ENCODE measurements at regions not wholly inside any gene's neighbourhood (a gene's known extent, or its start where the extent isn't known, plus 50 kb on each side); places are given as distances from the start of the nearest gene placed in this dataset.

- no peak for DNase-seq (ENCODE audit: low read depth, low spot score)
- in situ Hi-C loops (cut with HindIII; ENCODE audit: low pct_unique_long_range_greater_than_20kb, low sequenced_read_pairs), result no loop called here
These were observed 256.5 kb upstream of the ZNF608 start for GRCh38 chr5:125002727-125003598.

DNA sequence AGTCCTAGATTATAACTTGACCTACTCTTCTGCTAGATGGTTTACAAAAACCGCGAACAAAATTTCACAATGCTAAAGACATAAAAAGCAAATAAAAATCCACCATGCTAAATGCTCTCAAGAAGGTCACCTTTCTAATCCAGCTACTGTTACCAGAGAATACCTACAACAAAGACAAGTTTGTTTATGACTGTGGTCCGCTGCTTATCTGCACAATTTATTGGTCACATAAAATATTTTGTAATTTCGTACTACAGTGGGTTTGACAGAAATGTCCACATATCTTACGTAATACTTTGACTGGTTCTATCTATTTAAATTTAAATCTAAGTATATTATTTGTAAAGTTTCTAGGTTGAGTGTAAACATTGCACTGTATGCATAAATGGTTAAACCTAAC lies 257.6 kb upstream of the ZNF608 start:
- no peak for DNase-seq (ENCODE audit: low read depth, low spot score)
- in situ Hi-C loops (cut with HindIII; ENCODE audit: low pct_unique_long_range_greater_than_20kb, low sequenced_read_pairs), result no loop called here

GRCh38 chr5:125005266-125005665 lies 258.8 kb upstream of the ZNF608 start:
- in situ Hi-C loops (cut with HindIII; ENCODE audit: low pct_unique_long_range_greater_than_20kb, low sequenced_read_pairs), result no loop called here
- DNase-seq (ENCODE audit: low read depth, low spot score), result no peak

GRCh38 chr5:125006011-125006685 lies 259.7 kb upstream of the ZNF608 start:
- DNase-seq (ENCODE audit: low read depth, low spot score), result no peak
- in situ Hi-C loops (cut with HindIII; ENCODE audit: low pct_unique_long_range_greater_than_20kb, low sequenced_read_pairs), result no loop called here

DNA sequence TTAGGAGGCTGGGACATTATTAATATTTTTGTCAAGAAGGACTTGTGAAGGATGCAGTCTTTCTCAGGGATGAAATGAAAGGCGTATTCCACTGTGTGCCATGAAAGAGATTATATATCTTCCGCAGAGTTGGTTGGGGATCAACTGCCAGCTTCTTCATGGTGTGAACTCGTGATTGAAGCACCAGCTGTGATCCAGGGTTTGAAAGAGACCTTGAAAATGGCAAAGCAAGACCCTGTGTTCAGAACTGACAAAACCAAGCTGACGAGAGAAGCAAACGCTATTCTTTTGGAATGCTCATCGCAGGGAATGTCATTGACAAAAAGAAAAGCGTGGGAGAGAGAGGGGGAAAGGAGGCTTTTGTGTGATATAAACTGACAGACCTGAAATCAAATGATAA lies 263.9 kb upstream of the ZNF608 start:
- in situ Hi-C loops (cut with HindIII; ENCODE audit: low pct_unique_long_range_greater_than_20kb, low sequenced_read_pairs), result no loop called here
- no peak for DNase-seq (ENCODE audit: low read depth, low spot score)

DNA sequence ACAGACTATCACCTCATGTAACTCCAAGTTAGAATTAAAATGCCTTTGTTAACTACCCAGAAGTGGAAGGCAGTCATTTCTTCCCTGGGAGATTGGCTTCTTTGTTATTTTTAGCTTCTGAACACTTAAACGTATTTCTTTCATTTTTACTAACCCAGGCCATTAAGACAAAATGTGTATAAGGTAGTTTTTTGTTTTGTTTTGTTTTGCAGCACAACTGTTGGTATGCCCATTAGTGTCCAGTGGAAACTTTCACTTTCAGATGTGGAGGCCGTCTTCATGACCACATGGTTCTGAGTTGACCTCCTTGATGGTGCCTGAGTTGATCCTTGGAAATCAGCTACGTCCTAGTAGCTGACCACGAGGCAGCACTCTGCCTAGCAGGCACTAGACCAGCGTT lies 264.6 kb upstream of the ZNF608 start:
- no peak for DNase-seq (ENCODE audit: low read depth, low spot score)
- in situ Hi-C loops (cut with HindIII; ENCODE audit: low pct_unique_long_range_greater_than_20kb, low sequenced_read_pairs), result no loop called here

- no peak for DNase-seq (ENCODE audit: low read depth, low spot score)
- in situ Hi-C loops (cut with HindIII; ENCODE audit: low pct_unique_long_range_greater_than_20kb, low sequenced_read_pairs), result no loop called here
These were observed 265.0 kb upstream of the ZNF608 start for GRCh38 chr5:125011419-125011818.

DNA sequence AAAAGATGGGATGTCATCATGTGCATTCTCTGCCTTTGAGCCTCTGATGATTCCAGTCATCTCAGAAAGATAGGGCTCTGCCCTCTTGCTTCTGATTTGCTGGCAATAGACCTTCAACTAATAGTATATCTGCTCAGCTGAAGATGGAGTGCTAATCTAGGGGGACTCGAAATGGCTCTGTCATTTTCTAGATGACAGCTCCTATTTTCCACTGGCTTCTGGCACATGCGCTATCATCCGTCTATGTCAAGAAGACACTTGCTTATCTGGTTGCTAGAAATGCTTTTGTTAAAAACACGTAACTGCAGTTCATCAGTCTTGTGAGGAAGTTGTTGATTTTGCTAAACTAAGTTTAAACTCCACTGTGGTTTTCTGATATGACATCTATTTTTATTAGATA lies 265.5 kb upstream of the ZNF608 start:
- in situ Hi-C loops (cut with HindIII; ENCODE audit: low pct_unique_long_range_greater_than_20kb, low sequenced_read_pairs), result no loop called here
- no peak for DNase-seq (ENCODE audit: low read depth, low spot score)

DNA sequence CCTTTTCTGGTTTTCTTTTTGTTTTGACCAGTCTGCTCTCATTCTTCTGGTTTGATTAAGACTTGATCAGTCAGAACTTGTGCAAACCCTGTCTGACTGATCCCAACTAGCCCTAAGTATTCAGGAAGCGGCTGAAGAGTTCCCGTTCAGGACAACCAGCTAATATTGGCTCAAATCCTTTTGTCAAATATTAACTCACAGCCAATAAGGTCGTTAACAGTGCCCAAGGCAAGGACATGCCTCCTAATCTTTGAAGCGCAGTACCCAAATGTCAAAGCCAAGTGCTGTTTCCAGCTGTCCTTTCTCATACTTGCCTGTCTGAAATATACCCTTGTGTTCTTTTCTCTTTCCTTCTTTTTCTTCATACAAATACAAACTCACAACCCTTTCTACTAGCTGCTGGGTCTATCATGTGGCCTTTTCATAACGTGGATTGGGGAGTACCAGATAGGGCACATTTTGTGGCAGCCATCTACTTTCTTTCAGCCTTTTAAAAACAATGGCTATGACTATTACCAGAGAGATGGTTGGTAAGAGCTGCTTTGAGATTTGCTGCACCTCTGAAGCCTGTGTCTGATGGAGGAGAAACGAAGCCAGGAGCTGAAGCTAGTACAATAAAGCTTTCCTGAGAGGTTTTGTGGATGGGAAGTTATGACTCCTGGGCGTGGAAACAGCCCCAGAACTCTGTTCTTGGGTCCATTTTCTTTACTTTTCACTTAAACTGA lies 266.4 kb upstream of the ZNF608 start:
- in situ Hi-C loops (cut with HindIII; ENCODE audit: low pct_unique_long_range_greater_than_20kb, low sequenced_read_pairs), result no loop called here

GRCh38 chr5:125014202-125014601 lies 267.8 kb upstream of the ZNF608 start:
- in situ Hi-C loops (cut with HindIII; ENCODE audit: low pct_unique_long_range_greater_than_20kb, low sequenced_read_pairs), result no loop called here
- no peak for DNase-seq (ENCODE audit: low read depth, low spot score)

More for the DNA sequence above, 266.4 kb upstream of the ZNF608 start:
- DNase-seq (ENCODE audit: low read depth, low spot score), result no peak

DNA sequence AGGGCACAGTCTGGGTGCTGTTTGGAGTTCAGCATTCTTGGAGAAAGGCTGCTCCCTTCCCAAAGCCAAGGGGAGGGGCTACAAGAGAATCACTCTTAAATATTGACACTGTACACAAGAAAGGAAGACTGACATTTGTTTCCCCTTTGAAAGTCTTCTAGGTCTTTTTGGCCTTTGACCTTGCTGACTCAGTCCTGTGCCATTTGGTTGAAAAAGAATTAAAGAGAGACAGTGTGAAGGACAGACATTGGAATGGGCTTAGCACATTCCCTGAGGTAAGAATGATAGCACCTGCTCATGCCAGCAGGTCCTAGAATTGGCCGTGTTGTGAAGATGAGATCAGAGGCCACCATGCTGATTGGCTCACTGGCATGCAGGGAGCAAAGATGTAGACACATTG lies 271.4 kb upstream of the ZNF608 start:
- in situ Hi-C loops (cut with HindIII; ENCODE audit: low pct_unique_long_range_greater_than_20kb, low sequenced_read_pairs), result no loop called here
- no peak for DNase-seq (ENCODE audit: low read depth, low spot score)

DNA sequence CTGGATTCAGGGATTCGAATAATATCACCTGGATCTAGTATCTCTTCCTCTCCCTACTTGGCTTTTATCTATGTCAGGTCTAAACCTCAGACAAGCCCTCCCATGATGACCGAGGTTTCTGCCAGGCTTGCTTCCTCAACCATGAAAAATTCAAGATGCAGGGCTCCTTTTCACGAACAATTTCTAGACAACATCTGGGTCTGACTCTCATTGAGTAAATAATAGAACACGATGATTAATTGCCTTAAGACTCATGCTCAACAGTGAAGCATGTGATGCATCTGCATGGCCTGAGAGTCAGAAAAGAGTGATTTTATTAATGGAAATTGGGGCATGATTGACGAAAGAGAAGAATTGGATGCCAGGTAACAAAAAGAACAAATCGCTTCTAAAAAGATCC lies 277.2 kb upstream of the ZNF608 start:
- no peak for DNase-seq (ENCODE audit: low read depth, low spot score)

GRCh38 chr5:125026867-125027731 lies 280.7 kb upstream of the ZNF608 start:
- DNase-seq (ENCODE audit: low read depth, low spot score), result no peak
- in situ Hi-C loops (cut with HindIII; ENCODE audit: low pct_unique_long_range_greater_than_20kb, low sequenced_read_pairs), result no loop called here

More for the DNA sequence above, 277.2 kb upstream of the ZNF608 start:
- in situ Hi-C loops (cut with HindIII; ENCODE audit: low pct_unique_long_range_greater_than_20kb, low sequenced_read_pairs), result no loop called here

DNA sequence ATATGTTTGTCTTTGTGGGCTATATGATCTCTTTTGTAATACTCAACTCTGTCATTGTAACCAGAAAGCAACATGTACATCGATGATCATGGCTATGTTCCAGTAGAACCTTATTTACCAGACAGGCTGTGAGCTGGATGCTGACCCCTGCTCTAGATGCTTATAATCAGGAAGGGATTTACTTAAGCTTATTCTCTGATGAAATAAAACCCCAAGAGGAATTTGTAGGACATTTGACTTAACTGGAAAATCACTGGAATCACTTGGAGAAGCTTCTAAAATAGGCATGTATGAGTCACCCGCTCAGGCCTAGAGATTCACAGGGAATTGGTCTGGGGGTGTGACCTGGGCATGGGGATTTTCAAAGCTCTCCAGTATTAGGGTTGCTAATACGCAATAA lies 285.8 kb upstream of the ZNF608 start:
- in situ Hi-C loops (cut with HindIII; ENCODE audit: low pct_unique_long_range_greater_than_20kb, low sequenced_read_pairs), result no loop called here
- no peak for DNase-seq (ENCODE audit: low read depth, low spot score)

DNA sequence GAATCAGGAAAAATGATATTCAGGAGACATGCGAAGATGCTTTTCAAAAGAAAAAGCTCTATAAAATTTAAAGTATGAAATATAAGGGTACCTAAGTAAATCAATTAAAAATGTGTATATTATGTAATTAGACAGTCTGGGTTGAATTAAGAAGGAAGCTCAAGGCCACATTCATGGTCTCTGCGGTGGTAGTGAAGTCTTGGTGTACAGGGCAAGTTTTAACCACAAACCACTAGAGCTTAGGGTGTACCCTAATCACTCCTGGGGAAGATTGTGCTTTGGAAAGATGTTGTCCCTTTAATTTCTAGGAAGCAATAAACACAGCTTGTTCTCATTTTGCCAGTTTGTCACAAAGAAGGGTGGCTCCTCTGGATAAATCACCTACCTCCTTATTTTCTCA lies 287.2 kb upstream of the ZNF608 start:
- in situ Hi-C loops (cut with HindIII; ENCODE audit: low pct_unique_long_range_greater_than_20kb, low sequenced_read_pairs), result no loop called here
- DNase-seq (ENCODE audit: low read depth, low spot score), result no peak

DNA sequence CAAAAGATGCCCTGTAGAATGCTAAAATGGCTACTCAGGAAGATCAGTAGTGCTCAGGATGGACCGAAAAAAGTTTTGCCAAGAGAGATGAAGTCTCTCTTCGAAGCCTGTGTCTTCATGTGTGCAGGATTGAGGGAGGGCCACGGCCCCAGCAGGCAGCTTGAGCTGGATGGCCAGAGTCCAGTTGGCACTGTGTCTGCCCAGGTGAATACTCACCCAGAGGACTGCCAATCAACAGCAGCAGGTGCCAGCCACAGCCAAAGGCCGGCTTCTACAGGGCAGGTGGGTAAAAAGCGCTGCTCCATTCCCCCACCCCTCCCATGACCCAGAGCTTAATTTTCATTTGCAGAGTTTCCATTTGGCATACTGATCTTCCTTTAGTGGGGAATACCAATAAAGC lies 287.9 kb upstream of the ZNF608 start:
- DNase-seq (ENCODE audit: low read depth, low spot score), result no peak
- in situ Hi-C loops (cut with HindIII; ENCODE audit: low pct_unique_long_range_greater_than_20kb, low sequenced_read_pairs), result no loop called here

- no peak for DNase-seq (ENCODE audit: low read depth, low spot score)
- in situ Hi-C loops (cut with HindIII; ENCODE audit: low pct_unique_long_range_greater_than_20kb, low sequenced_read_pairs), result no loop called here
These were observed 290.1 kb upstream of the ZNF608 start for GRCh38 chr5:125036494-125036893.

DNA sequence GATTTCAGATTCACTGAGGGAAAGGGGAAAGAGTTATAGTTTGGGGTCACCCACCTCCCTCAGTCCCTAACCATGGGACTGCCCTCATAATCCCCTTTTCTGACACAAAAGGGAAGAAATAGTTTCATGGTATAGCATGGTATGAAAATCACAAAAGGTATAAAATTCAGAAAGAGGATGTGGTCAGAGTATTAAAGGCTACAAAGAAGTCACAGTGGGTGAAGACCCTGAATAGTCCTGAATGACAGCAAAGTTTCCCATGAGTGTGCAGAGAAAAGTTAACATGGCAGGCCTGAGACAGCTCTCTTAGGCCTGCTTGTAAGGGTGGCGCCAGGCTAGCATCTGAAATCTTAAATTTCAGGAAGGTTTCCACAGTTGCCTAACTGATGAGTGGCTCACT lies 290.6 kb upstream of the ZNF608 start:
- no peak for DNase-seq (ENCODE audit: low read depth, low spot score)
- in situ Hi-C loops (cut with HindIII; ENCODE audit: low pct_unique_long_range_greater_than_20kb, low sequenced_read_pairs), result no loop called here
